ENCODE measurements at regions not wholly inside any gene's neighbourhood (a gene's known extent, or its start where the extent isn't known, plus 50 kb on each side); places are given as distances from the start of the nearest gene placed in this dataset.

DNA sequence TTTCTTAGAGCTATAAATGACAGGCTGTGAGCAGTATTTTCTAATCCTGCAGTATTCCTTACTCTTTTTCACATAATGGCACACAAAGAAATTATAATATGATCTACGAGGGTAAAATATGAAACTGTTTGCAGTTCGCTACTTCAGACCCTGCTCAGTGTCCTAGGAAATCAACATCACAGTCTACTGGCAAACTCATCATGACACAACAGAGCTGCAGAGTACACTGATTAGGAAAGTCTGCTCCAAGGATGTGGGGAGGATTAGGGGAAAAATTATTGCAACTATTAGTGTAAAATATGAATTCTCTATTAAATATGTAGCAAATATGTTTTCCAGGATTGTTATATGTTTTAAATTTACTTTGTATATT lies 149.2 kb upstream of the REG3G start:
- Histone ChIP-seq H3K9me3 (no peaks in the 10 kb centered on the region), H3K4me3 (no peak overlapping the region), H3K36me3 (ENCODE audit: low read depth, missing control alignments) (no peaks in the 10 kb centered on the region), H3K27ac (no peak overlapping the region), H3K4me1 (no peaks in the 10 kb centered on the region), H3K27me3 (no peaks in the 10 kb centered on the region)
- 38 to 42% methylated on average over 2 of the region's 2 CpGs for WGBS, 2 donors
- intact Hi-C loops (cut with DNase I; ENCODE audit: low total_unique reads), result no loop called here
- no peak for DNase-seq
- TF ChIP-seq, protein P1, sequence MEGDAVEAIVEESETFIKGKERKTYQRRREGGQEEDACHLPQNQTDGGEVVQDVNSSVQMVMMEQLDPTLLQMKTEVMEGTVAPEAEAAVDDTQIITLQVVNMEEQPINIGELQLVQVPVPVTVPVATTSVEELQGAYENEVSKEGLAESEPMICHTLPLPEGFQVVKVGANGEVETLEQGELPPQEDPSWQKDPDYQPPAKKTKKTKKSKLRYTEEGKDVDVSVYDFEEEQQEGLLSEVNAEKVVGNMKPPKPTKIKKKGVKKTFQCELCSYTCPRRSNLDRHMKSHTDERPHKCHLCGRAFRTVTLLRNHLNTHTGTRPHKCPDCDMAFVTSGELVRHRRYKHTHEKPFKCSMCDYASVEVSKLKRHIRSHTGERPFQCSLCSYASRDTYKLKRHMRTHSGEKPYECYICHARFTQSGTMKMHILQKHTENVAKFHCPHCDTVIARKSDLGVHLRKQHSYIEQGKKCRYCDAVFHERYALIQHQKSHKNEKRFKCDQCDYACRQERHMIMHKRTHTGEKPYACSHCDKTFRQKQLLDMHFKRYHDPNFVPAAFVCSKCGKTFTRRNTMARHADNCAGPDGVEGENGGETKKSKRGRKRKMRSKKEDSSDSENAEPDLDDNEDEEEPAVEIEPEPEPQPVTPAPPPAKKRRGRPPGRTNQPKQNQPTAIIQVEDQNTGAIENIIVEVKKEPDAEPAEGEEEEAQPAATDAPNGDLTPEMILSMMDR (IDR thresholded peaks at IDR 0.05), result no peak
- TF ChIP-seq POLR2A (IDR thresholded peaks at IDR 0.05), result no peak

DNA sequence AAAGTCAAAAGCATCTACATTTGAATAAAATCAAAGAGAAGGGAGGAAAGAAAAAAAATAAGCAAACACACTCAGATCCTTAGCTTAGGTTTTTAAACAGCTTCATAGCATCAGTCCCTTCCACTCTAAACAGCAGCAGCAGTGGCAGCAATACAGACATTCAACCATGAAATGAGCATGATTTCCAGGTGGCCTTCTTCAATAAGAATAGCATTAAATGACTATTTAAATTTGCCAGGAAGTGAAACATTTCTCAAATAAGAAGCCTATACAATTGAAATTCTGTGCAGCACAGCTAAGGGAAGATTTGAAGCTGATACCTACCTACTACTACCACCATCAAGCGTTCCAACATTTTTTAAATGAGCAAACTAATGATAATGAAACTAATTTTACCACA lies 138.1 kb upstream of the REG3G start:
- Histone ChIP-seq H3K4me3 (no peak overlapping the region), H3K27me3 (no peaks in the 10 kb centered on the region), H3K4me1 (no peaks in the 10 kb centered on the region), H3K27ac (no peak overlapping the region), H3K36me3 (ENCODE audit: low read depth, missing control alignments) (no peaks in the 10 kb centered on the region), H3K9me3 (no peaks in the 10 kb centered on the region)
- WGBS, 2 donors, result 72 to 78% methylated on average over 1 of the region's 1 CpG
- no peak for DNase-seq
- intact Hi-C loops (cut with DNase I; ENCODE audit: low total_unique reads), result no loop called here
- no peak for TF ChIP-seq POLR2A (IDR thresholded peaks at IDR 0.05)
- TF ChIP-seq, protein P1 (IDR thresholded peaks at IDR 0.05), result no peak

DNA sequence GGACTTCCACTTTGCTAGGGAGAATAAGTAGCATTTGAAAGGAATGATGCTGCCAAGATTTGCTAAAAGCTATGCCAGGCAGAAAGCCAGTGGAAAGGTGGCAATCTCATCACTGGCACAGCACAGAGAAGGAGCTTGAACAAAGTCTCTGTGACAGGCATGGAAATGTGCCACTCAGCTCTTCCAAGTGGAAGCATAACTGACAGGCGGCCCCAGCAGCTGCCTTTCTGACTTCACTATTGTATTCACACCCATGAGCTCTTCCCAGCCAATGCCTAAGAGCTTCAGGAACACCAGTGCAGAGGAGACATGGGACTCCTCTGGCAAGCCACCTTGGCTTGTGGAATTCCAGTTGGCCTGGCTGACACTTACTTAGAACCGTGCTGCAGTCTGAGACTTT lies 134.6 kb upstream of the REG3G start:
- no peaks in the 10 kb centered on the region for H3K4me1 ChIP-seq
- TF ChIP-seq POLR2A (IDR thresholded peaks at IDR 0.05), result no peak
- TF ChIP-seq, protein P1 (IDR thresholded peaks at IDR 0.05), result no peak
- H3K36me3 ChIP-seq (ENCODE audit: low read depth, missing control alignments), result no peaks in the 10 kb centered on the region
- H3K4me3 ChIP-seq, result no peak overlapping the region
- WGBS, 2 donors, result 67 to 77% methylated on average over 2 of the region's 2 CpGs
- H3K9me3 ChIP-seq, result no peaks in the 10 kb centered on the region
- no peak overlapping the region for H3K27ac ChIP-seq
- no peaks in the 10 kb centered on the region for H3K27me3 ChIP-seq
- DNase-seq, result no peak
- intact Hi-C loops (cut with DNase I; ENCODE audit: low total_unique reads), result no loop called here

DNA sequence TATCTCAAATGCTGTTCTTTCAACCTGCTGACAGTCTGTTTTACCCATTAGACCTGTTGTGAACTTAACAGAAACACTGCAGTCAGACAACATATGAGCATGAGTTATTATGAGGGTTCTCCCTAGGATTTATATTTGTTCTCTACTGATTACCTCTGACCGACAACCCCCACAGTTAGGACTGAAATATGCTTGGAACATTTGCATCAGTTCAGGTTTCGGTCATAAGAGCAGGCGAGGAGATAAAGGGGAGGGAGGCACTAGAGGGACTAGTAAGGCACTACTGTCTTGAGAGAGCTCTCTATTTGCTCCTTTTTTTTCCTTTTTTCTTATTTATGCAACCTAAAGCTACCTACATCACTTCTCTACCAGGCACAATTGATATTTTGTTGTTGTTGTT lies 133.2 kb upstream of the REG3G start:
- DNase-seq, result no peak
- H3K4me1 ChIP-seq, result no peaks in the 10 kb centered on the region
- no peak overlapping the region for H3K27ac ChIP-seq
- H3K4me3 ChIP-seq, result no peak overlapping the region
- no peak for TF ChIP-seq POLR2A (IDR thresholded peaks at IDR 0.05)
- TF ChIP-seq, protein P1 (IDR thresholded peaks at IDR 0.05), result no peak
- H3K9me3 ChIP-seq, result no peaks in the 10 kb centered on the region
- WGBS, 2 donors, result 42 to 58% methylated on average over 3 of the region's 3 CpGs
- no peaks in the 10 kb centered on the region for H3K27me3 ChIP-seq
- no peaks in the 10 kb centered on the region for H3K36me3 ChIP-seq (ENCODE audit: low read depth, missing control alignments)
- intact Hi-C loops (cut with DNase I; ENCODE audit: low total_unique reads), result no loop called here

DNA sequence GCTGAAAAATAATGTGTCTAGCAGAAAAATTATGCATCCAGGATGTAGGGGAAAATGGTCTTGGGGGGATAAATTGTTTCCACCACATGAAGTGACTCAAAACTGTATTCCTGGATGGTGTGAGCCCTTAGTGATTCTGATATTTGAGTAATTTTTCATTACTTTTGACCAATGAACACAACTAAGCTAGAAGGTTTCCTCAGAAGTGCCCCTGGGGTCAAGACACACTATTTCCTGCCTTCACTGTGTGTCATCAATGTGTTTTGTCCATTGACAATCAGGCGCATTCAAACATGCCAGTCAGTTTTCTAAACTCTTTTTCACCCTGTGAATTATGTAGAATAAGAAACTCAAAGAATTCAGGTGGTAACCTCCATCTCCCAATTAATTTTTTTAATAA lies 130.5 kb upstream of the REG3G start:
- Histone ChIP-seq H3K27me3 (no peaks in the 10 kb centered on the region), H3K9me3 (no peaks in the 10 kb centered on the region), H3K4me3 (no peak overlapping the region), H3K27ac (no peak overlapping the region), H3K36me3 (ENCODE audit: low read depth, missing control alignments) (no peaks in the 10 kb centered on the region), H3K4me1 (no peaks in the 10 kb centered on the region)
- intact Hi-C loops (cut with DNase I; ENCODE audit: low total_unique reads), result no loop called here
- TF ChIP-seq, protein P1 (IDR thresholded peaks at IDR 0.05), result no peak
- no peak for TF ChIP-seq POLR2A (IDR thresholded peaks at IDR 0.05)
- WGBS, 2 donors, result 89 to 100% methylated on average over 1 of the region's 1 CpG
- DNase-seq, result no peak

All from testis (tissue), 2 donors.